Hepatocyte (in vitro differentiated cells): ENCODE measurements at regions not wholly inside any gene's neighbourhood (a gene's known extent, or its start where the extent isn't known, plus 50 kb on each side); places are given as distances from the start of the nearest gene placed in this dataset.

ENCODE experiments used
- CTCF ChIP-seq: fragments of 200-600 bp; sonication (generic); IDR thresholded peaks from 2 replicates; pipeline ENCODE4 v1.5.1; 2016; ENCODE audit warnings: antibody characterized with exemption, mild to moderate bottlenecking; ENCODE audit not compliant: poor library complexity
- EZH2 ChIP-seq: fragments of 200-600 bp; sonication (generic); IDR thresholded peaks from 2 replicates; pipeline ENCODE4 v1.6.1; 2016; ENCODE audit warnings: antibody characterized with exemption, mild to moderate bottlenecking, borderline replicate concordance
- EZH2phosphoT487 ChIP-seq: fragments of 200-600 bp; sonication (generic); IDR thresholded peaks from one replicate; pipeline ENCODE4 v1.6.1; 2018; ENCODE audit warnings: antibody characterized with exemption, mild to moderate bottlenecking, low read depth, moderate library complexity; ENCODE audit not compliant: unreplicated experiment, severe bottlenecking

DNA sequence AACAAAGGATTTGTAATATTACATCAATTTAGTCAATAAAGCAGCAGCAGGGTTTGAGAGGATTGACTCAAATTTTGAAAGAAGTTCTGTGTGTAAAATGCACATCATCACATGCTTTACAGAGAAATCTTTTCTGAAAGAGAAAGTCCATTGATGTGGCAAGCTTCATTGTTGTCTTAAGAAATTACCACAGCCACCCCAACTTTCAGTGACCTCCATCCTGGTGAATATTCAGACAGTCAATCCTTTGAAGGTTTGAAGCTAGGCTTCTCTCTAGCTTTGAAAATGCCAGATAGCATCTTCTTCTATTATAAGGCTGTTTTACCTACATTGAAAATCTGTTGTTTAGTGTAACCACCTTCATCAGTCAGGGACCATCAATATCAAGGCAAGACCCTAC, 51.8 kb upstream of the SETMAR start:
- TF ChIP-seq CTCF (no peak), EZH2 (no peak), EZH2phosphoT487 (no peak)
